EL (cell line): ENCODE measurements at regions not wholly inside any gene's neighbourhood (a gene's known extent, or its start where the extent isn't known, plus 50 kb on each side); places are given as distances from the start of the nearest gene placed in this dataset.
A peak's percentile ranks its signal among the peaks of the same experiment; 100 is the strongest.

Experiments
- DNase-seq: peaks from one replicate; pipeline ENCODE4 v3.0.0-alpha.2; 2016

- DNase-seq = no peak
Observed at GRCh38 chr11:11789735-11790369, 51.9 kb upstream of the USP47 start.

- no peak for DNase-seq
Observed at GRCh38 chr11:11788063-11788710, 53.6 kb upstream of the USP47 start.

GRCh38 chr11:11787305-11788062, 54.3 kb upstream of the USP47 start:
- peak; percentile 71 for DNase-seq

DNA sequence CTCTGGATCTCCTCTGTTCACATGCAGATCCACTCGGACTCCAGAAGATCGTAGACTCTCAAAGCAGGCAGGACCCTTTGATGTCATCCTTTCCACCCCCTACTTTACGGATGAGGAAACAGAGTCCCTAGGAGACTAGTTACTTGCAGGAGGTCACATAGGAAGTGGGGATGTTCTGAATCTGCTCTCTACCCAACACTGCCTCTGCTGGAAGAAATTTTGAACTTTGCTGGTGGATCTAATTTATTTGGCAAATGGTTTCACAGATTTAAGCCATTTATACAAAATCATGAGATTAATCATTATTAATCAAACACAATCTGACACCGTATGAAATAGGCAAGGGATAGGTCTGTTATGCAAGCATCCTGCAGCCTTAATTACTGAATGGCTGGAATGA, 55.0 kb upstream of the USP47 start:
- peak; percentile 27 for DNase-seq

DNA sequence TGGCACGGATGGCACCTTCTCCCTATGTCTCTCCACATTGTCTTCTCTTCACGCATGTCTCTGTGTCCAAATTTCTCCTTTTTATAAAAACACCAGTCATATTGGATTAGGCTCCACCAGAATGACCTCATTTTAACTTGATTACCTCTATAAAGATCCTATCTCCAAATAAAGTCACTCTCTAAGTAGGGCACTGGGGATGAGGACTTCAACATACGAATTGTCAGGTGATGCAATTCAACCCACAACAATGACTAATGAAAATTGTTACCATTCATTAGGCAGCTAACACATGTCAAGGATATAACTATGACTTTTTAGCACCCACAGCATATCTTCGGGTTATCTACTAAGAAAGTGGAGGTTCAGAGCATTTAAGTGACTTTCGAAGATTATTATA, 55.5 kb upstream of the USP47 start:
- DNase-seq = no peak

- no peak for DNase-seq
Observed at GRCh38 chr11:11782532-11783110, 59.2 kb upstream of the USP47 start.

DNA sequence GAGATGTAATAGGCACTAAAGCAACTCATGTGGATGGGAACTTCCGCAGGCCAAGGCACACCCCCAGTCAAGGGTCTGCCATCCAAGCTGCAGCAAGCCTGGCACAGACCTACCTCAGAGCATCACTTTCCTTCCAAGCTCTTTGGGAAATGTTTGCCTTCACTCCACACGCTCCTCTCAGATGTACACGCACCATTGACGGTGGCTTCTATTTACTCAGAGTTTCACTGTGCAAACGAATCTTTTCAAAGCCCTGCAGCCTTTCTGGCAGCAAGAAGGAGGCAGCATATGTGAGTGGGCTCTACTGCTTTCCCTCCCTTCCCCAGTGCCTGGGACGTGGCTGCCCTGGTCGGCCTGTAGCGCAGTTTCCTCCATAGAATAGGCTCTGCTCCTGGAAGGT, 60.9 kb upstream of the USP47 start:
- DNase-seq = no peak

GRCh38 chr11:11779975-11780374, 61.8 kb upstream of the USP47 start:
- DNase-seq = no peak

GRCh38 chr11:11777897-11778296, 63.9 kb upstream of the USP47 start:
- no peak for DNase-seq

DNA sequence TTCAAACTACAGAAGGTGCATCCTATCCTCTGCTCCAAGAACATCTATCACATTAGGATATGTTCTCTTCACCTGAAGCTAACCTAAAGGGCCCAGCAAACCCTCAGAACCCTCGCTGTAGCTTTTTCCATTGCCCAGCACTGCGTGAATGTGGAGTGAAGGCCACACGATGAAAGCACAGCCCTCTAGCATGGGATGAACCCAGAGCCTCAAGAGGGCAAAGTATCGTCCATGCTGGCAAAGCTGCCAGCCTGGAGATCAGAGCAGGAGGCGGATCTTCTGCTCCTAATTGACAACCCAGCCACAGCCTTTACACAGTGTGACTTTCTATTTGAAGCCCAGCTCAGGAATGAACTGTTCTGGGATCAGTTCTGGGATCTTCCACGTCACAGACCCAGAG, 65.1 kb upstream of the USP47 start:
- DNase-seq = no peak

DNA sequence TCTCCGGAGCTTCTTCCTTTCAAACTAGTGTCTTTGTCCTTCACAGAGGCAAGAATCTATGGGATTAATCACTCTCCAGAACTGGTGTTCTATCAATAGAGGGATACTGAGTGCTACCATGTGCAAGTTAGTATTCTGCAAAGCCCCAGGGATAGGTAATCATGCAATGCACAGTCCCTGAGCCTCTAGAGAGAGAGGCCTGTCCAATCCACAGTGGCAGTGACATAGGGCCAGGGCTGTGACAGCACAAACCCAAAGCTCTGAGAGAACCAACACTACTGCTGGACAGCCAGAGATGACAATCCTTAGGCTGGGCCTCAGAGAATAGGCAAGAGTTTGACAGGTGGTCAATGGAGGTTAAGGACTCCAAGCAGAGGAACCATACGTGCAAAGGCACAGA, 66.8 kb upstream of the USP47 start:
- DNase-seq = no peak

GRCh38 chr11:11772865-11773515, 68.8 kb upstream of the USP47 start:
- no peak for DNase-seq

GRCh38 chr11:11770921-11771486, 70.8 kb upstream of the USP47 start:
- DNase-seq = no peak

GRCh38 chr11:11770296-11770695, 71.5 kb upstream of the USP47 start:
- no peak for DNase-seq

DNA sequence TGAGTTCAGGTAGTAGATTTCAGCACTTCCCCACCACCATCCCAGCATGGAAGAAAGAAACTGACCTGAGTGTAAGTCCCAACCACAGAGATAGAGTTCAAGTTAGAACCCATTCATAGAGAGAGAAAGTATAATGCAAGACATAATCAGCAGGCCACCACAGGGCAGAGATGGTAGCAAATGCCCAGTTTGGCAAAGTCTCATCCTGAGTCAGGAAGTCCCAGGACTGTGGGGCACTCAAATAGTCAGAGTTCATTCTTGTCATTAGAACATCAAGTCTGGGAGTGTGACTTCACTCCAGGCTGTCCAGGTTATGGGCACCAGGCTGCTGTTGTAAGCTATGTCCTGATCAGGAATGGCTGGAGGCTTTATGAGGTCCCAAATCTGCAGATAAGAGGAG, 72.0 kb upstream of the USP47 start:
- DNase-seq = no peak

DNA sequence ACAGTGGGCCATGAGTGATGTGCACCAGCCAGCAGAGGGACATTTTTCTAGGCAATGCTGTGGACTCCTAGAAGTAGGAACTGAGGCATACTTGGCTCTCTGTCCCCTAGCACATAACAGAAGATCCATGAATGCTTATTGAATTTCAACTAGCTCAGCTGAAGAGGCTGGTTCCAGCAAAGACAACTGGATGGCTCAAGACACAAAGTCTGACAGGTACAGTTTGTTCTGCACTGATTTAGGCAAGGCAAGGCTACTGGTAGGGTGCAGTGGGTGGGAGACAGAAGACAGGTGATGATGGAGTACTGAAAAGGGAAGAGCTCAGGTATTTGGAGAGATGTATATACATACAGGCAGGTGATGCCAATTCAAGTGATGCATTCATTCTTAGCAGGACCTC, 72.4 kb upstream of the USP47 start:
- DNase-seq = no peak

DNA sequence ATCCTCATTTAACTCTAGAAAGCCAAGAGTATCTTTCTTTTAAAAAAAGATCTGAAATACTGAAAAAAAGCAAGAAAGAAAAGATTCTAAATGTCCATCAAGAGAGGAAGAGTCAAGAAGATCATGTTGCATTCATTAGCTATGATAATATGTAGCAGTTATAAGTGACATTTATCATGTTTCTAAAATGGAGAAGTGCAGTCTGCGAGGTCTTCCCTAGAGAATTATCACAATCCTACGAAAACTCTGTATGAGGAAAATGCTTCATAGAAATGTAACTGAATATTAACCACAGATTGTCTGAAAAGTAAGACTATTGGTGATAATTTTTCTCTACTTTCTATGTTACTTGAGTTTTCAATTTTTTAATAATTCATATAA, 77.4 kb upstream of the USP47 start:
- DNase-seq = no peak

DNA sequence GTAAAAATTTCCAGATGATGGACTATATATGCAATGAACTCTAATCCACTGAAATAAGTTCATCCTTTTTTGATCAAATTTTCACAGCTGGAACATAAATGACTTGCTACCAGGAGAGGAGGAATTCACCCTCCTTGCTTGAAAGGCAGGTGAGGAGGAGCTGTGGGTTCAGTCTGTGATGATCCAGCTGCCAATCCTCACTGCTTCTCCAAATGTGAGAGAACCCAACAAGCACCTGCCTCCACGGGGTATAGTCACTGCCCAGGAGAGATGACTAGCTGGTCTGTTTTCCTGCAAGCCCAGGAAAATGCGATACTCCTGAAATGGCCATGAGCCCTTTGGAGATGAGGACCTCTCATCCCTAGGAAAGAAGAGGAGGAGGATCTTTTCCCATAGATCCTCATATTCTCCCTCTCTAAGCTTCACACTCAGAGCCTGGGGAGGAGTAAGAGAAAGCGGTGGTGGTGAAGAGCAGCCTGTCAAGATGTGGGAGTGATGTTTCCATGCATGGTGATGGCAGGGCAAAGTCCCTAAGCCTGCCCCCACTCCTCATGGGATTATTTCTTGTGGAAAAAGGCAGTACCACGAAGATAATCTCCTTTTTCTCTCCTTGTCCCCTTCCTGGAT, 77.9 kb upstream of the USP47 start:
- no peak for DNase-seq

GRCh38 chr11:11760838-11761237, 80.9 kb upstream of the USP47 start:
- no peak for DNase-seq

DNA sequence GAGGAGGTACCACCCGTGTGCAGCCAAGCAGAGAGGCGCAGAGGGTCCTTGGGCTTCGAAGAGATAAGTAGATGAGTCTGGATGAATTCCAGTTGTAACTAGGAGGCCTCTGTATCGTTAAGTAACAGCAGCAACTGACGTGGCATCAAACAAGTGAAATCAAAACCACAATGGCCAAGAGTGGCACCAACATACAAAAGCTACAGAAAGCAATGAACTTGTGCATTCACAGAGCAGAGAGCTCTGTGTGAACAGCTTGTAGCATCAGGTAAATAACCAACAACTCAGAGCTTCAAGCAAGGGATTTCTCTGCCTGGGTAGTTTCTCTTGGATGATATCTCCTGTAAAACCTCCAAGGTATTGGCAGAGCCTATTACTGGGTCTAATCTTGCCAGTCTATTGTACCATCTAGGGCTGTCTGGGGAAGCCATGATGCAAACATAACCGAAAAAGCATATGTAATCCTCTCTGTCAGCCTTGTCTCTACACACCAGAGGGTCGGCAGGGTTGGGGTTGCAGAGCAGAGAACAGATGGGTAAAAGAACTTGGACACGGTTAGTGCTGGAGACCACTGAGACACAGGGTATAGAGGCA, 83.1 kb upstream of the USP47 start:
- DNase-seq = no peak

- no peak for DNase-seq
Observed at GRCh38 chr11:11757909-11758308, 83.9 kb upstream of the USP47 start.

- DNase-seq = no peak
Observed at GRCh38 chr11:11756718-11757117, 85.1 kb upstream of the USP47 start.
